HUES48 (cell line): ENCODE measurements at regions not wholly inside any gene's neighbourhood (a gene's known extent, or its start where the extent isn't known, plus 50 kb on each side); places are given as distances from the start of the nearest gene placed in this dataset.

Experiments
- H3K27ac ChIP-seq: one replicate; pipeline ENCODE4 v1.7.0; 2013; ENCODE audit warnings: low read depth, low read length, inconsistent platforms
- H3K27me3 ChIP-seq: 2 replicates; pipeline ENCODE4 v1.6.1; 2013; ENCODE audit warnings: mild to moderate bottlenecking, low read length; ENCODE audit not compliant: control insufficient read depth, insufficient read depth
- H3K36me3 ChIP-seq: 2 replicates; pipeline ENCODE4 v1.6.1; 2013; ENCODE audit warnings: low read length; ENCODE audit not compliant: control insufficient read depth, insufficient read depth
- H3K4me1 ChIP-seq: 2 replicates; pipeline ENCODE4 v1.6.1; 2013; ENCODE audit warnings: mild to moderate bottlenecking, low read length; ENCODE audit not compliant: control insufficient read depth, insufficient read depth
- H3K4me3 ChIP-seq: 2 replicates; pipeline ENCODE4 v1.5.1; 2013; ENCODE audit warnings: mild to moderate bottlenecking, low read depth, low read length
- H3K9ac ChIP-seq: 2 replicates; pipeline ENCODE4 v1.6.1; 2013; ENCODE audit warnings: mild to moderate bottlenecking, low read depth, low read length, moderate library complexity
- H3K9me3 ChIP-seq: 2 replicates; pipeline ENCODE4 v1.6.1; 2013; ENCODE audit warnings: low read length; ENCODE audit not compliant: control insufficient read depth, insufficient read depth

DNA sequence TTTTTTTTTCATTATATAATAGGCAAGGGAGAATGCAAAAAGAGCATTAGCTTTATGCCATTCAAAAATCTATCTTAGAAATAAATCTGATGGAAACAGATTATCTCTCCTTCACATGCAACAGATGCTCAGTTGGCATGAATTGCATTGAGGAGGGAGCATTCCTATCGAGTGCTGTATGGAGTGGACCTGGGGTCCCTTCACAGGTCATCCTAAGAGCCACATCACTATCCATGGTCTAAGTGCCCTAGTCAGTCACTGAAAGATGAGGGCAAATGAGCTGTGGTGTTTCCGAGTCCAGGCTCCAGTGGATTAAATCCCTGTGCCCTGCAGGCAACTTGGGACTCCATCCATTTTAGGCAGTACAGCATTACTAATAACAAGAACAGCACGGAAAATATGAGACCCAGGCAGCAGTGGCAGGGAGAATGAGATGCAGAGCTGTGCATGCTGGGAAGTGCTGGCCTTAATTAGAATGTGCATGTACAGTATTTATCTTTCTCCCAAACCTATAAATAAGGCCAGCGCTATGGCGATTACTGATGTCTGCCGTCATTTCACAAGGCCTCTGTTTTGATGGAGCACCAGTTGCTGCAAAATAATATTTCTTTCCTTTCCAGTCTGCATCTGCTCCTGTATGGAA is 512.3 kb upstream of the PLXNA2 start:
- no peak overlapping the region for H3K4me3 ChIP-seq
- H3K27me3 ChIP-seq, result no peaks in the 10 kb centered on the region
- H3K27ac ChIP-seq, result no peak overlapping the region
- H3K4me1 ChIP-seq, result no peaks in the 10 kb centered on the region
- H3K36me3 ChIP-seq, result no peaks in the 10 kb centered on the region
- no peak overlapping the region for H3K9ac ChIP-seq
- H3K9me3 ChIP-seq, result no peaks in the 10 kb centered on the region

DNA sequence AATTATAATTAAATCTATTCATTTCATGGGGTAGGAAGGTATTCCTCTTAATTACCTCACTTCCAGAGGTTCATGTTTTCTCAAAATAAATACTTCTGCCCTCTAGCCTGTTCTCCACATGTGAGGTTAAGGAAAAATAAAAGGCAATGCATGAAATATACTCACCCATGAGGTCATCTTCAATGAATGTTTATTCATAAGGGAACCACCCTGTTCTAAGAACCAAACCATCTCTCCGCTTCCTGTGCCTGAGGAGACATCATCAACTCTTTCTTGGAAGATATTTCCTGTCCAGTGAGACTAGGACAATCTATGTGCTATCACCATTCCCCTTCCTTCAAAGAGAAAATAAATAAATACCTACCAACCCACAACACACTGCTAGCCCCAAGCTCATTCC is 513.7 kb upstream of the PLXNA2 start:
- Histone ChIP-seq H3K4me1 (no peaks in the 10 kb centered on the region), H3K36me3 (no peaks in the 10 kb centered on the region), H3K27me3 (no peaks in the 10 kb centered on the region), H3K9ac (no peak overlapping the region), H3K27ac (no peak overlapping the region), H3K4me3 (no peak overlapping the region), H3K9me3 (no peaks in the 10 kb centered on the region)

DNA sequence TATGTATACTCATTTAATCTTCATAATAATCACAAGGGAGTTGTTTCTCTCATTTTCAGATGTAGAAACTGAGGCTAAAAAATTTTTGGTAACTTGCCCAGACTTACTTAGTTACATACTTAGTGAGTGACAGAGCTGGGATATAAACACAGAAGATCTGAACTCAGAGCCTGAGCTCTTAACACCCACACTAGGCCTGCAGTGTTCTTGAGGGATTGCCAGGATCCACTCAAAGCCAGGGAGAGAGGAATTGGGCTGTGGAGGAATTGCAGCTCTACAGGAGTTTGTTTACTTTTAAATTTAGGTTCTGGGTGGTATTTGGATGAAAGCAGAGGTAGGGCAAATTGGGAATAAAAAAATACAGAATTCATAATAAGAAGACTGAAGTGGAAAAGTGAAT is 515.1 kb upstream of the PLXNA2 start:
- H3K4me1 ChIP-seq, result no peaks in the 10 kb centered on the region
- no peak overlapping the region for H3K27ac ChIP-seq
- H3K36me3 ChIP-seq, result no peaks in the 10 kb centered on the region
- H3K9ac ChIP-seq, result no peak overlapping the region
- no peaks in the 10 kb centered on the region for H3K9me3 ChIP-seq
- H3K27me3 ChIP-seq, result no peaks in the 10 kb centered on the region
- H3K4me3 ChIP-seq, result no peak overlapping the region

DNA sequence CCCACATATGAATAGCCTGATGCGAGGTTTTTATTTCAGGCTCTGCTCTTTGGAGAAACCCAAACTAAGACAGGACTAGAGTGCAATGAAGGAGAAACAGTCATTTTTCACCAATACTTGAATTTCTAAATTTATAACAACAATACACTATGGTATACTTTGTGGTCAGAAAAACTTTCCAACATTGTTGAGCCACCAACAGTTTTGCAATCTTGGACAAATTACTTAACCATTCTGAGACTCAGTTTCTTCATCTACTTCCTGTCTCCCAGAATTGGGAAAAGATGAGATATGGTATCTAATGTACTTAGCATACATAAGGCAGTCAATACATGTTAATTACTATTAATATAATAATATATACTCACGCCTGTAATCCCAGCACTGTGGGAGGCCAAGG is 519.8 kb upstream of the PLXNA2 start:
- Histone ChIP-seq H3K9ac (no peak overlapping the region), H3K4me3 (no peak overlapping the region), H3K27ac (no peak overlapping the region), H3K9me3 (no peaks in the 10 kb centered on the region), H3K4me1 (no peaks in the 10 kb centered on the region), H3K36me3 (no peaks in the 10 kb centered on the region), H3K27me3 (no peaks in the 10 kb centered on the region)

DNA sequence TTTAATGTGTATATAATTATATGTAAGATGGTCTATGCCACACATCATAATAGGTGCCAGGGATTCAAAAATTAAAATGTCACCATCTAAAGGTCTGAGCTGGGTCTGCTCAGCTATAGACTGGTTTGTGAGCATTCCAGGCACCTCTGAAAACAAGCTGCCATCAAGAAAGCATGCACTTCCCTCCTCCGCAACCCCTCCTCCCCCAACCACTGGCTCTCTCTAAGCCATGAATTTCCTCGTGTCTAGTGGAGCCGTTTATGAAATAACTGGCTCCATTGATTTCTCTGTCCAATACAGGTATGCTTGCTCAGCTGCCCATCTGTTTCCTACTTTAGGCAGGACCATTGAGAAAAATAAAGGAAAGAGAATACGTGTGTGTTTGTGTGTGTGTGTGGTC is 522.6 kb upstream of the PLXNA2 start:
- no peak overlapping the region for H3K9ac ChIP-seq
- H3K4me1 ChIP-seq, result no peaks in the 10 kb centered on the region
- no peak overlapping the region for H3K27ac ChIP-seq
- no peak overlapping the region for H3K4me3 ChIP-seq
- H3K36me3 ChIP-seq, result no peaks in the 10 kb centered on the region
- H3K27me3 ChIP-seq, result no peaks in the 10 kb centered on the region
- no peaks in the 10 kb centered on the region for H3K9me3 ChIP-seq

DNA sequence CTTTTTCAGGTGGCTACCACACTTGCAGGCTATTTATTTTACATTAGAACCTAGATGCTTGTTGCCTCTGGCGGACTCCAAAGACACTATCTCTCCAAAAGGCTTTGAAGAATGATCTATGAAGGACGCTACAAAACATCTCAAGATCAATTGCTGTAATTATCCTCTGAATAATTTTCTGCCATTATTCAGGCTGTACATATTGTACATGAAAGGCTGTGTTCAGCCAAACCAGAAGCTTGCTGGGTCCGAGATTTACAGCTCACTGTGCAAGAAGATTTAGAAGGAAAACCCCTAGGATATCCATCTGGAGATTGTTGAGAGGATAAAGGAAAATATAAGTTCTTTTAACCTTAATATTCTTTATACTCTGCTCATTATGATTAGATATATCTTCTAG is 523.6 kb upstream of the PLXNA2 start:
- H3K27ac ChIP-seq, result no peak overlapping the region
- H3K9ac ChIP-seq, result no peak overlapping the region
- no peaks in the 10 kb centered on the region for H3K27me3 ChIP-seq
- no peaks in the 10 kb centered on the region for H3K9me3 ChIP-seq
- no peaks in the 10 kb centered on the region for H3K36me3 ChIP-seq
- H3K4me3 ChIP-seq, result no peak overlapping the region
- H3K4me1 ChIP-seq, result no peaks in the 10 kb centered on the region

DNA sequence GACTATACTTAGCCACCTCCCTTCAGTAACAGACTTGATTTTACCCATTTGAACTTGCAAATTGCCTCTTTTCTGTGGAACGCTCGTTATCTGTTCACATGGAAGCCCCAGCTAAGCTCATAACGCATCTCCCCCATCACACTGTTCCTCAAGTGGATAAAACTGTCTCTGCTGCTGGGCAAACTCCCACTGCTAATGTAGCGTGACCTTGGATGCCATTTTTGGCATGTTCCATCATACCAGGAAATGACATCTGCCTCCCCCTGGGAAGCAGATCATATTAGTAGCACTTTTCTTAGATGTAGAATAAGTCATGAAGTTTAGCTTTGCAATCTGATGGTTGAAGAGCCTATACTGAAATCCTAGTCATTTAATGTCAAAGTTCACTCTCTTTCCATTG is 528.7 kb upstream of the PLXNA2 start:
- Histone ChIP-seq H3K4me3 (no peak overlapping the region), H3K27ac (no peak overlapping the region), H3K4me1 (0 out of 2 replicates have a peak, but pooled peaks cover 3% of the 10 kb centered on the region), H3K9ac (no peak overlapping the region), H3K36me3 (no peaks in the 10 kb centered on the region), H3K27me3 (no peaks in the 10 kb centered on the region), H3K9me3 (no peaks in the 10 kb centered on the region)

DNA sequence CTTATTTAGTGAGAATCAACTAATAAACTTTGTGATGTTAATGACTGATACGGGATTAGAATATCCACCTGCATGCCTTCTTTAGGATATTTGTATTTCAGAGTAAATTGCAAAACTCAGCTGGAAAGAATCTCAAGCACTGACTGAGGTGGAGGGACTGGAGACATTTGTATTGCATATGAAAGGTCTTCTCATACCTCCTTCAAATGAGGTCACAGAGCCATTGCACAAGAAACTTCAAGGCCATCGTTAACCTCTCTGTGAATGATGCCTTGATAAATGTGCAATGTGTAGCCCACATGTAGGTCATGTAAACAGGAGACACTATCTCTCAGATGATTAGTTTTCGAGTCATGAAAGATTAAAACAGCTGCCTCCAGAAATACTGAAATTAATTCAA is 531.7 kb upstream of the PLXNA2 start:
- H3K4me1 ChIP-seq, result peaks cover 6% of the 10 kb centered on the region

DNA sequence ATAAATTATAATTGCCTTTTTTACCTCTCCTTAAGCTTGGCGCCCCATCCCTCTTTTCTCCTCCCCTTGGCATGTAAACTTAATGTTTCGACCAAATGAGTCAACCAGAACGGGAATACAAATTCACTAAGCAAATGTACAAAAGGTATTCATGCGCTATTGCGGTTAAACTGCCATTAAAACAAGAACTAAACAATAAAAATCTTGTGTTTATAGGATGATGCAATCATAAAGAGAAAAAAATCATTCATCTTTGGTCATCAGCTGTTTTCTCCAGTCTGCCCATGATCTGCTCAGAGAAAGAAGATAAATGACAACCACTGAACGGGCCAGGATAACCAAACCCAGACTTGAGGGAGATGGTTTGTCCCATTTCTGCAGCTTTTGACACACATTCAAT is 534.2 kb upstream of the PLXNA2 start:
- Histone ChIP-seq H3K36me3 (no peaks in the 10 kb centered on the region), H3K4me1 (peaks cover 28% of the 10 kb centered on the region), H3K9me3 (no peaks in the 10 kb centered on the region), H3K4me3 (no peak overlapping the region), H3K27ac (no peak overlapping the region), H3K9ac (no peak overlapping the region), H3K27me3 (peaks cover 3% of the 10 kb centered on the region; the same call in 1 of the 2 replicates)

More for the DNA sequence above, 531.7 kb upstream of the PLXNA2 start:
- Histone ChIP-seq H3K4me3 (no peak overlapping the region), H3K9me3 (no peaks in the 10 kb centered on the region), H3K9ac (no peak overlapping the region), H3K36me3 (no peaks in the 10 kb centered on the region), H3K27ac (no peak overlapping the region), H3K27me3 (no peaks in the 10 kb centered on the region)

DNA sequence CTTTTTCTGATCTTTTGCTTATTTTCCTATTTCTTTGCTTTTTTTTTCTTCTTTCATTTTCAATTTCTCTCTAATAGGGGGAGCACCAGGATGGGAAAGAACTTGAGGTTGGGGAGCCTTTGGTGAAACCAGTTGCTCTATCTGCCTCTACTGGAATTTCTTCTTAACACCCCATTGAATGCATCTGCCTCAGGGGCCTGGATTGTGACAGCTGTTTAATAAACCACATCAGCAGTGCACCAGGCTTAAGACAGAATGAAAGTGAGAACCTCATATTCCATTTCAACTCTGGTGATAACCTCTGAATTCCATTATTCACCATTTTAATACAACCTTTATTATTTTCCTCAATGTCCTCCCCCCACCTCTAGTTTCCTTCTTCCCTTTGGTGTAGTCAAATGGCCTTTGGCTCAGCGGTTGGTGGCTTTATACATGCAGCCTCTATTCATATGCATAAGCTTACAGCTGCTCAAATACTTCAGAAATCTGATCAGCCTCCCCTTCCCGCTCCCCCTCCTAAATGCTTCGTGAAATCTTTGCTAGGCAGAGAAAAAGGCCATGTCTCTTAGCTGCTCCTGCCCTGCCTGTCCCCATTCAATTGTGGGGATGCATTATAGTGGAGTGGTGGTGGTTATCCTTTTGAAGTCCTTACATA is 537.3 kb upstream of the PLXNA2 start:
- Histone ChIP-seq H3K9ac (no peak overlapping the region), H3K27ac (no peak overlapping the region), H3K36me3 (no peaks in the 10 kb centered on the region), H3K4me3 (no peak overlapping the region), H3K9me3 (no peaks in the 10 kb centered on the region), H3K27me3 (peaks cover 3% of the 10 kb centered on the region; the same call in 1 of the 2 replicates), H3K4me1 (peaks cover 25% of the 10 kb centered on the region)

DNA sequence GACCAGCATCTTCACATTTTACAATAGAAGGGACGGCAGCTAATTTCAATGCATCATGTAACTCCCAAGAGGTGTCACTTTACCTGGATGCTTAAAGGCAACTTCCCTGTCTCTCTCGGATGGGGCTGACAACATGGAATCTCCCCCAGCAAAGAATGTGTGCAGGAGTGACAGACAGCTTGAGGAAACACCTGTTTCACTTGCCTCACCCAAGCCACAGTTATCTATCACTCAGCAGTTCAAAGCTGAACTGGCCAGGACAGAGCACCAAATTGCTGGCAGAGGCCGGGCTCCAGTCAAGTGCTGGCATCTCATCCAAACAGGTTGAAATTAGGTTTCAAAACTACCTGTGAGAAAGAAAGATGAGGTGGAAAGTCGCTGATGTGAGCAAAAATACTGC is 538.0 kb upstream of the PLXNA2 start:
- H3K4me1 ChIP-seq, result peaks cover 26% of the 10 kb centered on the region
- H3K27ac ChIP-seq, result peak overlapping the region; percentile 13
- H3K4me3 ChIP-seq, result no peak overlapping the region
- no peak overlapping the region for H3K9ac ChIP-seq
- no peaks in the 10 kb centered on the region for H3K36me3 ChIP-seq
- no peaks in the 10 kb centered on the region for H3K9me3 ChIP-seq
- H3K27me3 ChIP-seq, result peaks cover 3% of the 10 kb centered on the region; the same call in 1 of the 2 replicates
